HEK293 (cell line): ENCODE measurements at regions not wholly inside any gene's neighbourhood (a gene's known extent, or its start where the extent isn't known, plus 50 kb on each side); places are given as distances from the start of the nearest gene placed in this dataset.

Experiments used
- CTCF ChIA-PET: fragments of 350-600 bp; formaldehyde crosslinking; extraction: SDS; loops from one replicate; lab custom pipeline; 2021; ENCODE audit warnings: antibody characterized with exemption; lab: Yijun Ruan, JAX
- POLR2A ChIA-PET: fragments of 300-600 bp; formaldehyde crosslinking; extraction: SDS; loops from one replicate; lab custom pipeline; 2020; ENCODE audit warnings: antibody characterized with exemption, inconsistent platforms; lab: Yijun Ruan, JAX
- H3K27ac ChIP-seq: fragments of 200-500 bp; sonication (Bioruptor generic); 2 replicates; pipeline ENCODE4 v1.5.1; 2014; ENCODE audit warnings: low read depth, low read length, control low read depth, inconsistent platforms; ENCODE audit errors: extremely low read depth
- H3K36me3 ChIP-seq, 2 experiments: fragments of 200-500 bp in 1 of 2; sonication (Bioruptor generic) in 1 of 2; 1 replicate in 1 of 2; 2 replicates in 1 of 2; pipeline ENCODE4 v1.5.1; 2014 to 2017; ENCODE audit warnings: inconsistent platforms in 2 of 2, low read length in 2 of 2; ENCODE audit not compliant: control insufficient read depth in 2 of 2, insufficient read depth in 1 of 2
- H3K4me1 ChIP-seq: fragments of 200-500 bp; sonication (Bioruptor generic); 2 replicates; pipeline ENCODE4 v1.5.1; 2014; ENCODE audit warnings: mild to moderate bottlenecking, low read length, inconsistent platforms; ENCODE audit not compliant: control insufficient read depth, insufficient read depth
- H3K4me3 ChIP-seq: 2 replicates; pipeline ENCODE4 v1.5.1; 2011; ENCODE audit warnings: low read depth, mild to moderate bottlenecking, control low read depth, low read length, moderate library complexity
- H3K9me3 ChIP-seq: fragments of 200-500 bp; sonication (Bioruptor generic); 2 replicates; pipeline ENCODE4 v1.5.1; 2014; ENCODE audit warnings: low read depth, low read length, inconsistent platforms; ENCODE audit not compliant: control insufficient read depth, insufficient read depth
- EGR2 ChIP-seq: fragments of 450-650 bp; formaldehyde crosslinking; IDR thresholded peaks from 2 replicates; pipeline ENCODE4 v1.5.1; 2016; ENCODE audit warnings: low read depth, missing biosample characterization, missing genetic modification characterization
- ELK4 ChIP-seq: IDR thresholded peaks from 2 replicates; pipeline ENCODE4 v1.6.1; 2011; ENCODE audit warnings: mild to moderate bottlenecking, low read depth, low read length, borderline replicate concordance
- REST ChIP-seq: fragments of 450-650 bp; formaldehyde crosslinking; IDR thresholded peaks from 2 replicates; pipeline ENCODE4 v1.5.1; 2016; ENCODE audit warnings: missing biosample characterization, missing genetic modification characterization
- TCF7L2 ChIP-seq: IDR thresholded peaks from 2 replicates; pipeline ENCODE4 v1.6.1; 2011; ENCODE audit warnings: low read depth, mild to moderate bottlenecking, inconsistent platforms, low read length, moderate library complexity, borderline replicate concordance
- WT1 ChIP-seq: fragments of 450-650 bp; formaldehyde crosslinking; IDR thresholded peaks from 2 replicates; pipeline ENCODE4 v1.5.1; 2016; ENCODE audit warnings: missing biosample characterization, missing genetic modification characterization
- YY1 ChIP-seq: fragments of 450-650 bp; formaldehyde crosslinking; IDR thresholded peaks from 2 replicates; pipeline ENCODE4 v1.5.1; 2018; ENCODE audit warnings: missing biosample characterization, missing genetic modification characterization
- YY2 ChIP-seq: fragments of 450-650 bp; formaldehyde crosslinking; IDR thresholded peaks from 2 replicates; pipeline ENCODE4 v1.5.1; 2016; ENCODE audit warnings: missing biosample characterization, missing genetic modification characterization
- ZFHX2 ChIP-seq: fragments of 450-650 bp; formaldehyde crosslinking; conservative IDR thresholded peaks from 2 replicates; pipeline ENCODE4 v1.5.1; 2016; ENCODE audit warnings: missing biosample characterization, missing genetic modification characterization
- ZFP69B ChIP-seq: fragments of 450-650 bp; formaldehyde crosslinking; IDR thresholded peaks from 2 replicates; pipeline ENCODE4 v1.5.1; 2016; ENCODE audit warnings: missing biosample characterization, missing genetic modification characterization
- ZNF112 ChIP-seq: fragments of 450-650 bp; formaldehyde crosslinking; IDR thresholded peaks from 2 replicates; pipeline ENCODE4 v1.5.0; 2017; ENCODE audit warnings: missing biosample characterization, missing genetic modification characterization
- ZNF157 ChIP-seq: fragments of 450-650 bp; formaldehyde crosslinking; IDR thresholded peaks from 2 replicates; pipeline ENCODE4 v1.5.1; 2016; ENCODE audit warnings: missing biosample characterization, missing genetic modification characterization
- ZNF175 ChIP-seq: fragments of 450-650 bp; formaldehyde crosslinking; IDR thresholded peaks from 2 replicates; pipeline ENCODE4 v1.5.1; 2016; ENCODE audit warnings: missing biosample characterization, missing genetic modification characterization
- ZNF19 ChIP-seq: fragments of 450-650 bp; formaldehyde crosslinking; IDR thresholded peaks from 2 replicates; pipeline ENCODE4; 2016; ENCODE audit warnings: missing biosample characterization, missing genetic modification characterization, low read depth
- ZNF335 ChIP-seq: fragments of 450-650 bp; formaldehyde crosslinking; conservative IDR thresholded peaks from 2 replicates; pipeline ENCODE4 v1.5.1; 2016; ENCODE audit warnings: missing biosample characterization, missing genetic modification characterization
- ZNF404 ChIP-seq: fragments of 450-650 bp; formaldehyde crosslinking; IDR thresholded peaks from 2 replicates; pipeline ENCODE4 v1.5.1; 2017; ENCODE audit warnings: missing biosample characterization, missing genetic modification characterization
- ZNF596 ChIP-seq: fragments of 450-650 bp; IDR thresholded peaks from 2 replicates; pipeline ENCODE4 v1.5.0; 2018; ENCODE audit warnings: missing biosample characterization, mild to moderate bottlenecking, missing genetic modification characterization, moderate library complexity
- ZNF600 ChIP-seq: fragments of 450-650 bp; formaldehyde crosslinking; IDR thresholded peaks from 2 replicates; pipeline ENCODE4 v1.5.1; 2016; ENCODE audit warnings: missing biosample characterization, missing genetic modification characterization
- ZNF660 ChIP-seq: fragments of 450-650 bp; IDR thresholded peaks from 2 replicates; pipeline ENCODE4 v1.5.1; 2018; ENCODE audit warnings: missing biosample characterization, mild to moderate bottlenecking, missing genetic modification characterization
- ZNF837 ChIP-seq: fragments of 450-650 bp; formaldehyde crosslinking; IDR thresholded peaks from 2 replicates; pipeline ENCODE4 v1.5.1; 2016; ENCODE audit warnings: missing biosample characterization, missing genetic modification characterization
- ZNF843 ChIP-seq: fragments of 450-650 bp; formaldehyde crosslinking; IDR thresholded peaks from 2 replicates; pipeline ENCODE4 v1.5.1; 2016; ENCODE audit warnings: missing biosample characterization, missing genetic modification characterization
- ZSCAN23 ChIP-seq: fragments of 450-650 bp; formaldehyde crosslinking; IDR thresholded peaks from 2 replicates; pipeline ENCODE4 v1.5.1; 2016; ENCODE audit warnings: missing biosample characterization, missing genetic modification characterization
- TF ChIP-seq, protein P1 (sequence below): fragments of 450-650 bp; formaldehyde crosslinking; IDR thresholded peaks from 2 replicates; pipeline ENCODE4 v1.5.1; 2016; ENCODE audit warnings: missing biosample characterization, missing genetic modification characterization

- H3K27ac ChIP-seq, result no peak overlapping the region
- no peak for TF ChIP-seq YY1
- no peak for TF ChIP-seq ZNF660 (tag by site-specific recombination)
- TF ChIP-seq, protein P1, sequence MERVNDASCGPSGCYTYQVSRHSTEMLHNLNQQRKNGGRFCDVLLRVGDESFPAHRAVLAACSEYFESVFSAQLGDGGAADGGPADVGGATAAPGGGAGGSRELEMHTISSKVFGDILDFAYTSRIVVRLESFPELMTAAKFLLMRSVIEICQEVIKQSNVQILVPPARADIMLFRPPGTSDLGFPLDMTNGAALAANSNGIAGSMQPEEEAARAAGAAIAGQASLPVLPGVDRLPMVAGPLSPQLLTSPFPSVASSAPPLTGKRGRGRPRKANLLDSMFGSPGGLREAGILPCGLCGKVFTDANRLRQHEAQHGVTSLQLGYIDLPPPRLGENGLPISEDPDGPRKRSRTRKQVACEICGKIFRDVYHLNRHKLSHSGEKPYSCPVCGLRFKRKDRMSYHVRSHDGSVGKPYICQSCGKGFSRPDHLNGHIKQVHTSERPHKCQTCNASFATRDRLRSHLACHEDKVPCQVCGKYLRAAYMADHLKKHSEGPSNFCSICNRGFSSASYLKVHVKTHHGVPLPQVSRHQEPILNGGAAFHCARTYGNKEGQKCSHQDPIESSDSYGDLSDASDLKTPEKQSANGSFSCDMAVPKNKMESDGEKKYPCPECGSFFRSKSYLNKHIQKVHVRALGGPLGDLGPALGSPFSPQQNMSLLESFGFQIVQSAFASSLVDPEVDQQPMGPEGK (tag by site-specific recombination), result no peak
- TF ChIP-seq ZNF19, result no peak
- no peak for TF ChIP-seq ZNF596 (tag by site-specific recombination)
- no peak for TF ChIP-seq ZSCAN23 (tag by site-specific recombination)
- no peak for TF ChIP-seq WT1
- TF ChIP-seq YY2 (tag by site-specific recombination), result no peak
- no peak for TF ChIP-seq ZFHX2 (tag by site-specific recombination)
- no peak for TF ChIP-seq ZNF112 (tag by site-specific recombination)
- TF ChIP-seq, all 188 proteins: peak for 0
- no peaks in the 10 kb centered on the region for H3K4me1 ChIP-seq
- ChIA-PET CTCF (no interaction called here), POLR2A (no interaction called here)
- no peak overlapping the region for H3K4me3 ChIP-seq
- H3K36me3 ChIP-seq, result no peaks in the 10 kb centered on the region
- H3K9me3 ChIP-seq, result no peaks in the 10 kb centered on the region
These were observed 198.2 kb upstream of the RBM19 start for GRCh38 chr12:114164351-114164750.

DNA sequence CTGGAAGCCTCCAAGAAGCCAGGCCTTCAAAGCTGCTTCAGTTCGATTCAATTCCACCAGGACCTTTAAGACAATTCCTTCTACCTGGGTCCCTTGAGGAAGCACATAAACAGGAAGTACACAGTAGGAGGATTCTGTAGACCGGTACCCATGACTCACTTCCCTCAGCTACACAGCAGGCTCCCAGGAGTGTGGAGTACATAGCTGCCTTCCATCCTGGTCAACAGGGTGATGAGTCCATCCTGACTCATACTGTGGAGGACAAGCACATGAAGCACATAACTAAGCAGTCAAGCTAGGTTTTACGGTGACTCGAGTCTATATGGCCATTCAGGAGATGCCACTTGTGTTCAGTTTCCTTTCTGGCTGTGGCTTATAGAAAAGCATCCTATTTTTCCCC is 197.6 kb upstream of the RBM19 start:
- Histone ChIP-seq H3K27ac (no peak overlapping the region), H3K9me3 (no peaks in the 10 kb centered on the region), H3K4me1 (no peaks in the 10 kb centered on the region), H3K36me3 (no peaks in the 10 kb centered on the region), H3K4me3 (no peak overlapping the region)
- ChIA-PET POLR2A (no interaction called here), CTCF (interaction anchor here (1.2 kb wide), 1 partner anchor 181 kb away, joined by 3 read pairs; no protein-coding TSS in a partner anchor)
- TF ChIP-seq ZNF404 (tag by site-specific recombination) (no peak), ZNF157 (no peak), ZNF600 (no peak), EGR2 (no peak), ZNF175 (tag by site-specific recombination) (no peak), ZNF335 (tag by site-specific recombination) (no peak), ELK4 (no peak), ZNF837 (tag by site-specific recombination) (no peak), ZNF843 (tag by site-specific recombination) (no peak), REST (tag by site-specific recombination) (no peak), ZFP69B (tag by site-specific recombination) (no peak), ZFHX2 (tag by site-specific recombination) (no peak), TCF7L2 (no peak)
